Tibial nerve (tissue), 4 donors: ENCODE measurements at regions not wholly inside any gene's neighbourhood (a gene's known extent, or its start where the extent isn't known, plus 50 kb on each side); places are given as distances from the start of the nearest gene placed in this dataset.

Source experiments
- DNase-seq, 2 donors: peaks; one replicate each; pipeline ENCODE4 v3.0.0-alpha.2; 2019; ENCODE audit warnings: low spot score in 2 of 2
- H3K27ac ChIP-seq, 4 donors: fragments of 200-600 bp; sonication (generic) in 3 of 4; one replicate each; pipeline ENCODE4 v1.5.1; 2017 to 2019; ENCODE audit warnings: mild to moderate bottlenecking in 1 of 4
- H3K27me3 ChIP-seq, 2 donors: fragments of 200-600 bp; sonication (generic) in 1 of 2; one replicate each; pipeline versions ENCODE4 v1.5.1 to v1.6.0; 2017 to 2019
- H3K36me3 ChIP-seq, 3 donors: fragments of 200-600 bp; sonication (generic); one replicate each; pipeline ENCODE4 v1.5.1; 2018 to 2019
- H3K4me1 ChIP-seq, 4 donors: fragments of 200-600 bp; sonication (generic) in 3 of 4; one replicate each; pipeline ENCODE4 v1.5.1; 2017 to 2019
- H3K4me3 ChIP-seq, 4 donors: fragments of 200-600 bp; sonication (generic) in 3 of 4; one replicate each; pipeline ENCODE4 v1.5.1; 2017 to 2019; ENCODE audit warnings: mild to moderate bottlenecking in 1 of 4, moderate library complexity in 1 of 4
- H3K9me3 ChIP-seq, 4 donors: fragments of 200-600 bp; sonication (generic) in 3 of 4; one replicate each; pipeline ENCODE4 v1.5.1; 2017 to 2019
- EP300 ChIP-seq, 2 donors: sonication (generic); formaldehyde crosslinking; IDR thresholded peaks; one replicate each; pipeline ENCODE4 v1.6.1; 2017; ENCODE audit warnings: antibody characterized with exemption in 2 of 2, mild to moderate bottlenecking in 1 of 2
- POLR2A ChIP-seq, 2 donors: fragments of 450-650 bp; IDR thresholded peaks; one replicate each; pipeline ENCODE4 v1.6.1; 2017; ENCODE audit warnings: antibody characterized with exemption in 2 of 2, mild to moderate bottlenecking in 2 of 2, moderate library complexity in 2 of 2
- WGBS, 2 donors: methylation state at CpG; one replicate each; pipeline ENCODE4 v1.1.5; 2018; 5-methylcytosine and 5-hydroxymethylcytosine counted together
- TF ChIP-seq, protein P1 (sequence below), 5 experiments: fragments of 200-600 bp in 3 of 5; fragments of 450-650 bp in 2 of 5; sonication (generic) in 3 of 5; IDR thresholded peaks; one replicate each; pipeline ENCODE4 v1.5.1; 2016 to 2019; ENCODE audit warnings: antibody characterized with exemption in 5 of 5, mild to moderate bottlenecking in 3 of 5, moderate library complexity in 2 of 5

DNA sequence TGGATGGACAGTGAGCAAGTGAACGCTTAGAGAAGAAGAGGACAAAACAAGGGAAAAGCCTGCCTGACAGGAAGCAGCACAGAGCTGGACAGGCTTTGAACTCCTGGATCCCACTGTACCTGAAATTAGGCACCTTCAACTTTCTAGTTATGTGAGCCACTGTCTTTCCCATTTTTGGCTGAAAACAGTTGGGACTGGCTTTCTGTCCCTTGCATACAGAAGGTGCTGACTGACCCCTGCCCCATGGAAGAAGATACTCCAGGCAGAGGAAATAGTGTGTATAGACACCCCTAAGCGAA, 122.8 kb downstream of the CEBPB start:
- WGBS, 2 donors, result 89 to 96% methylated on average over 2 of the region's 2 CpGs
- H3K36me3 ChIP-seq, result no peaks in the 10 kb centered on the region

DNA sequence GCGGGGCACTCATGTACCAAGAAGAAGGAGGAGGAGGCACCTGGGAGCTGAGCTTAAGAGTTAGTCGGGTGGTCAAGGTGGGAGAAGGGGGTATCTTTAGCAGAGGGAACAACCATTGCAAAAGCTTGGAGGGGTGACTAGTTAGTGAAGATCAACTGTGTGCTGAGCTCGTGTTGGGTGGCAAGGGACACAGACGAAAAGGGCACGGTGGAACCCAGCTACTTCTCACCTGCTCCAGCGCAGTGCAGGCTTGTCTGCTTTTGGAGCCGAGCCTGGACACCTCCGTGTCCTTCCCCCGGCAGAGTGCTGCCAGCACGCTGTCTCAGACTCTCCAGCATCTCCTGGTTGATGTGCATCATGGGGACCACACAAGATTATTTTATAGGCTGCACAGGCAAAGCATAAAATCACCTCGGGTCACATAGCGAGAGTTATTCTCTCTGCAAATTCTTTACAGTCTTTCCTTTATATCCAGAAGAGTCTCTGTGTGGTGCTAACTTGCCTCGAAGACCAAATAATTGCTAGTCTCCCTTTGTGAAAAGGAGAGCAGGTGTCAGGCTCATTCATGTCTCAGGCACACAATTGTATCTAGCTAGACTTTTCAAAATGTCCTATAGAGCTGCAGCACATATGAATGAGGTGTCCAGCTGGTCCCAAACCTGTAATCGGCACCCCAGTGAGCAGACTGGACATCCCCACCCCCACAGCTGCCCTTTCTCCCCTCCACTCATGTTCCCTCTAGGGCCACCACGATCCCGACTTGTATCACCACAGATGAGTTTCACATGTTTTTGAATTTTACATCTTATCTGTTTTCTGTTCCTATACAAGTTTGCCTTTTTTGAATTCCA, 123.4 kb downstream of the CEBPB start:
- no peak for DNase-seq
- Histone ChIP-seq H3K9me3 (no peaks in the 10 kb centered on the region), H3K4me1 (peaks cover 0 to 30% (median 3%) of the 10 kb centered on the region in 4 donors), H3K4me3 (no peak overlapping the region), H3K27me3 (no peaks in the 10 kb centered on the region), H3K36me3 (no peaks in the 10 kb centered on the region), H3K27ac (peak overlapping the region in 1 of 4 donors; percentile 93)
- 66 to 81% methylated on average over 16 of the region's 16 CpGs for whole genome bisulfite sequencing, 2 donors
- no peak for TF ChIP-seq EP300 (IDR thresholded peaks at IDR 0.05)

More for the DNA sequence above, 122.8 kb downstream of the CEBPB start:
- no peaks in the 10 kb centered on the region for H3K9me3 ChIP-seq
- H3K4me3 ChIP-seq, result no peak overlapping the region
- DNase-seq, result no peak
- no peaks in the 10 kb centered on the region for H3K27me3 ChIP-seq
- peak overlapping the region; percentile 11 to 93 (median 44) for H3K27ac ChIP-seq
- H3K4me1 ChIP-seq, result peaks cover 0 to 36% (median 6%) of the 10 kb centered on the region in 4 donors
- TF ChIP-seq EP300 (IDR thresholded peaks at IDR 0.05) (no peak), POLR2A (IDR thresholded peaks at IDR 0.05) (no peak)
- TF ChIP-seq, protein P1, sequence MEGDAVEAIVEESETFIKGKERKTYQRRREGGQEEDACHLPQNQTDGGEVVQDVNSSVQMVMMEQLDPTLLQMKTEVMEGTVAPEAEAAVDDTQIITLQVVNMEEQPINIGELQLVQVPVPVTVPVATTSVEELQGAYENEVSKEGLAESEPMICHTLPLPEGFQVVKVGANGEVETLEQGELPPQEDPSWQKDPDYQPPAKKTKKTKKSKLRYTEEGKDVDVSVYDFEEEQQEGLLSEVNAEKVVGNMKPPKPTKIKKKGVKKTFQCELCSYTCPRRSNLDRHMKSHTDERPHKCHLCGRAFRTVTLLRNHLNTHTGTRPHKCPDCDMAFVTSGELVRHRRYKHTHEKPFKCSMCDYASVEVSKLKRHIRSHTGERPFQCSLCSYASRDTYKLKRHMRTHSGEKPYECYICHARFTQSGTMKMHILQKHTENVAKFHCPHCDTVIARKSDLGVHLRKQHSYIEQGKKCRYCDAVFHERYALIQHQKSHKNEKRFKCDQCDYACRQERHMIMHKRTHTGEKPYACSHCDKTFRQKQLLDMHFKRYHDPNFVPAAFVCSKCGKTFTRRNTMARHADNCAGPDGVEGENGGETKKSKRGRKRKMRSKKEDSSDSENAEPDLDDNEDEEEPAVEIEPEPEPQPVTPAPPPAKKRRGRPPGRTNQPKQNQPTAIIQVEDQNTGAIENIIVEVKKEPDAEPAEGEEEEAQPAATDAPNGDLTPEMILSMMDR (IDR thresholded peaks at IDR 0.05), result no peak

DNA sequence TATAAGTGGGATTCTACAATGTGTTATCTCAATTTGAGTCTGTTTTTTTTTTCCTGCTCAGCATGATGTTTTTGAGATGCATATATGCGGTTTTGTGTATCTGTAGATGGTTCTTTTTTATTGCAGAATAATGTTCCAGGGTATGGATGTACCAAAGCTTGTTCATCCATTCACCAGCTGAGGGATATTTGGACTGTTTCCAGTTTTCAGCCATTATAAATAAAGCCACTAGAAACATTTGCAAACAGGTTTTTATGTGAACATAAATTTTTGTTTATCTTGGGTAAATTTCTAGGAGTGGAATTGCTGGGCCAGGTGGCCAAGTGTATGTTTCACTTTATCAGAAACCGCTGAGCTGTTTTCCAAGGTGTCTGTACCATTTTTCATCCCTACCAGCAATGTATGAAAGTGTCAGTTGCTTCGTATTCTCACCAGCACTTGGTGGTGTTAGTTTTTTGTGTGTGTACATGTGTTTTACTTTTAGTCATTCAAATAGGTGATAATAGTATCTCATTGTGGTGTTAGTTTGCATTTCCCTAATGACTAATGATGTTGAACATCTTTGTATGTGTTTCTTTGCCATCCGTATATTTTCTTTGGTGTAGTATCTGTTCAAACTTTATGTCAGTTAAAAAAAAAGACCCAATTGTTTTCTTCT, 124.2 kb downstream of the CEBPB start:
- no peak for DNase-seq
- TF ChIP-seq EP300 (IDR thresholded peaks at IDR 0.05) (no peak), POLR2A (IDR thresholded peaks at IDR 0.05) (no peak)
- TF ChIP-seq, protein P1 (IDR thresholded peaks at IDR 0.05), result no peak
- 88 to 90% methylated on average over 4 of the region's 4 CpGs for WGBS, 2 donors
- Histone ChIP-seq H3K27ac (no peak overlapping the region), H3K27me3 (no peaks in the 10 kb centered on the region), H3K36me3 (no peaks in the 10 kb centered on the region), H3K4me3 (no peak overlapping the region), H3K9me3 (no peaks in the 10 kb centered on the region), H3K4me1 (peaks cover 0 to 23% (median 2%) of the 10 kb centered on the region in 4 donors)

DNA sequence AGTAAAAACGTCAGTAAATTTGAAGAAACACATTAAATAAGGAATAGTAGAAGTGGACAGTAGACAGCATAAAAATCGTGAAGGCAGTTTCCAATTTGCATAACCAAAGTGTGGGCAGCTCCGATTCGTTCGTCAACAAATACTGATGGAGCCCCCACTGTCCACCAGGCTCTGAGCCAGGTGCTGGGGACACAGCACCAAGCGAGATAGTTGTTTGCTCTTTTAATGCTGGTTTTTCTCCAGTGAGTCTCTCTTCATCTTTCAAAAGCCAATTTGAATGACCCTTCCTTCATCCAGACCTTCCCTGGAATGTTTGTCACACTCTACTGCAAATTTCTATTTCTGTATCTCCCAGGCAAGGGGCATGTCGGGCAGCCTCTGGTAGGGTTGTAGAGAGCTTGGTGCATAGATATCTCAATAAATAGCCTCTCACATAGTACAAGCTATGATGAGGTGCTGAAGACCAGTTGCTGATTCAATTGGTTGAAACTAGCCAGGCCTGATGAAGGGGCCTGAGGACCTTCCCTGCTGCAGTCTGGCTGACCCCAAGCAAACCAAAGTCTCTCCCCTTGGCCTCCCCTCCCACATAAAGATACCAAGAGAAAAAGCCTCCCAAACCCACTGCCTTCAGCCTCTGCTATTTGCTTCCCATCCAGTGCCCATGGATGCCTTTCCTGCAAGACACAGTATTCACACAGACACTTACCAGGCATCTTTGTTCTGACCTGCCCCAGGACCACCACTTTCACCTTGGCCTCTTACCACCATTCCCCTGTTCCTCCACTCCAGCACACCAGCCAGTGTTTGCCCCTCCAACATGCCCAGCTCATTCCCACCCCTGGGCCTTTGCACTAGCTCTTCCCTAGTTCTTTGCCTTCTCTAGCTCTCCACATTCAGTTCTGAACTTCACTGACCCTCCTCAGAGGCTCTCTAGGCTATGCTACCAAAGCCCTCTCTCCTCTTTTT, 125.2 kb downstream of the CEBPB start:
- no peak overlapping the region for H3K4me3 ChIP-seq
- H3K9me3 ChIP-seq, result no peaks in the 10 kb centered on the region
- no peaks in the 10 kb centered on the region for H3K27me3 ChIP-seq
- H3K4me1 ChIP-seq, result peaks cover 0 to 23% (median under 1%) of the 10 kb centered on the region in 4 donors
- H3K36me3 ChIP-seq, result no peaks in the 10 kb centered on the region
- TF ChIP-seq, protein P1 (IDR thresholded peaks at IDR 0.05), result no peak
- TF ChIP-seq EP300 (IDR thresholded peaks at IDR 0.05) (no peak), POLR2A (IDR thresholded peaks at IDR 0.05) (no peak)
- DNase-seq, result no peak
- no peak overlapping the region for H3K27ac ChIP-seq
- 55 to 61% methylated on average over 7 of the region's 7 CpGs for WGBS, 2 donors

DNA sequence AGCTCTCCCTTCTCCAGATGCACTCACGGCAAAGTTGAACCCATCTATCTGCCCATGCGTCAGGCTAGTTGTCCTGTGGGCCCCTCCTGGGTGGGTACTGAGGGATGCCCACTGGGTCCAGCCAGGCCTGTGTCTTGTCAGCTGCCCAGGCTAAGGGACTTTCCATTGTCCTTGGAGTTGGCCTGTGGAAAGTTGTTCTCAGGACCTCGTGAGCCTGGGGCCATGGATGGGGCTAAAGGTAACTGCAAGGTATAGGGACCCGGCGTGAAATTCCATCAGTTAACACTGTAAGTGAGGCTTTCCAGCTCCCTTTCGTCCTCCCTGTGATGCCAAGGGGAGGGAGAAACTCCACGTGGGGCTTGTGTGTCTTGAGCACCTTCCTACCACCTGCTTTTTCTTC, 126.5 kb downstream of the CEBPB start:
- Histone ChIP-seq H3K36me3 (no peaks in the 10 kb centered on the region), H3K27ac (no peak overlapping the region), H3K4me3 (no peak overlapping the region), H3K4me1 (peaks cover 0 to 32% (median 12%) of the 10 kb centered on the region in 4 donors), H3K27me3 (no peaks in the 10 kb centered on the region), H3K9me3 (no peaks in the 10 kb centered on the region)
- no peak for DNase-seq
- TF ChIP-seq EP300 (IDR thresholded peaks at IDR 0.05) (no peak), POLR2A (IDR thresholded peaks at IDR 0.05) (no peak)
- TF ChIP-seq, protein P1 (IDR thresholded peaks at IDR 0.05), result no peak
- 86 to 90% methylated on average over 7 of the region's 7 CpGs for WGBS, 2 donors
